HG03469 (cell line): ENCODE measurements at regions not wholly inside any gene's neighbourhood (a gene's known extent, or its start where the extent isn't known, plus 50 kb on each side); places are given as distances from the start of the nearest gene placed in this dataset.
"Not testable (repeated sequence)": the region's sequence is repeated elsewhere in the genome, so short reads cannot be mapped to it uniquely, and the experiment has no call there.

ENCODE experiments used
- ATAC-seq: cut with Tn5 transposase; IDR thresholded peaks from one replicate; pipeline ENCODE4 v1.9.1; 2021; ENCODE audit warnings: mild to moderate bottlenecking, moderate library complexity, moderate number of reproducible peaks; ENCODE audit not compliant: unreplicated experiment

DNA sequence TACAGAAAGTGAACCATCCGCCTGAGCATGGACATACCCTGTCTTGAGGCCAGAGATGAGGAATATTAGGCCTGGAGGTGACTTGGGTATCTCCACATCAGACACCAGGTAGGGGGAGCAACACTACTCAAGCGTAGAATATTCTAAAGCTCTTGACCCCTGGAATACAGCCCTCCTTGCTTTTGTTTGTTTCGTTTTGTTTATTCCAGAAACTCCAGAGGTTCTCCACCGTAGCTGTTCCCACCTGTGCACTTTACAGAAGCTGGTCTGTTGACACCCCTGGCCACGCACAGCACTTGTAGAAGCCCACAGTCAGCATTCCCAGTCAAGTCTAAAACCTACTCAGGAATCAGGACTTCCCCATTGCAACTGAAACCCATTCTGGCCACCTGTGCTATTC is 139.6 kb upstream of the NEBL start:
- no peak for ATAC-seq

DNA sequence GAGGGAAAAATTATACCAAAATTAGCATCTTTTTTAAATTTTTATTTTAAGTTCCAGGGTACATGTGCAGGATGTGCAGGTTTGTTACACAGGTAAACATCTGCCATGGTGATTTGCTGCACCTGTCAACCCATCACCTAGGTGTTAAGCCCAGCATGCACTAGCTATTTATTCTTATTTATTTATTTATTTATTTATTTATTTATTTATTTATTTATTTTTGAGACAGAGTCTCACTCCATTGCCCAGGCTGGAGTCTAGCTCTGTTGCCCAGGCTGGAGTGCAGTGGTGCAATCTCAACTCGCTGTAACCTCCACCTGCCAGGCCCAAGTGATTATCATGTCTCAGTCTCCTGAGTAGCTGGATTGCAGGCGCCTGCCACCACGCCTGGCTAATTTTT is 137.7 kb upstream of the NEBL start:
- not testable (repeated sequence) for ATAC-seq

DNA sequence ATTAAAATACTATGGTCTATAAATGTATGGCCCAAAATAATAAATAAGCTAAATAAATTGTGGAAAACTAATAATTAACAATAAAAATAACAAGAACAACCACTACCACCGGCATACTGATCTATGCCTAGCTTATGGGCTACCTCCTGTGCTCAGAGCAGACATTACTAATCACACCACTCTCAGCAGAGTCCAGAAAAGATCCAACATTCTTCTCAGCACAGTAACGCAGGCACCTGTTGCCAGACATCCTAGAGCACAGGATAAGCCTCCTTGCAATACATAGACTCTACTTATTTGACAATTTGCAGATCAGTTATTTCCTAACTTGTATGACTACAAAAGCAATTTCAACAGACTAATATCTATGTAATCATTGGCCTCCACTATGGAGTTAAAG is 137.1 kb upstream of the NEBL start:
- no peak for ATAC-seq

DNA sequence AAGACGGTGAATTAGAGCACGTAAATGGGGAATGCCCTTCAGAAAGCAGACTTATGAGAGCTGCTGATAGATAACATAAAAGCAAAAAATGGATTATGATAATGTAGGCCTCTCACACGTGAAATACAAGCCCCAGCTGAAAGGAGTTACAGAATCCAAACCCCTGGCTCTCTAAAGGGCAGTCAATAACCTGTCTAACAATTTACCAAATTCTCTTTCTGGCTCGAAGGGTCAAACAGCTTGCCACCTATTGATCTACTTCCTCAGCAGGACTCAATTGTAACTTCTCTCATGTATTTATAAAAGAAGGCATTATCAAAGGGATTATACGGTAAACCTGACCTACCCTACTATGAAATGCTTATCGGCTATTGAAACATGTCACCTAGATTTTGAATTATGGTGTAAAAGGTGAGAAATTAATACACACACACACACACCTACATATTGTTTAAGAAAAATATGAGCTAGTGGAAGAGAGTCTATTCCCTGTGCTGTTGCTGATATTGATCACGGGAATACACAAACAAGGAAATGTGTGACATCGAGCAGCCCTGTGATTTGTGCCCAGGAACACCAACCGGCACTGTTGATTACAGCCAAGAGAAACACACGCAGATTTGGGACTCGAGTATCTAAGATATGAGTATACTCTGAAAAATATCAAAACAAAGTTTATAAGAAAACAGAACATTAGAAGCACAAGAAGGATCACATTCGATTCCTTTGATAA is 135.6 kb upstream of the NEBL start:
- no peak for ATAC-seq

DNA sequence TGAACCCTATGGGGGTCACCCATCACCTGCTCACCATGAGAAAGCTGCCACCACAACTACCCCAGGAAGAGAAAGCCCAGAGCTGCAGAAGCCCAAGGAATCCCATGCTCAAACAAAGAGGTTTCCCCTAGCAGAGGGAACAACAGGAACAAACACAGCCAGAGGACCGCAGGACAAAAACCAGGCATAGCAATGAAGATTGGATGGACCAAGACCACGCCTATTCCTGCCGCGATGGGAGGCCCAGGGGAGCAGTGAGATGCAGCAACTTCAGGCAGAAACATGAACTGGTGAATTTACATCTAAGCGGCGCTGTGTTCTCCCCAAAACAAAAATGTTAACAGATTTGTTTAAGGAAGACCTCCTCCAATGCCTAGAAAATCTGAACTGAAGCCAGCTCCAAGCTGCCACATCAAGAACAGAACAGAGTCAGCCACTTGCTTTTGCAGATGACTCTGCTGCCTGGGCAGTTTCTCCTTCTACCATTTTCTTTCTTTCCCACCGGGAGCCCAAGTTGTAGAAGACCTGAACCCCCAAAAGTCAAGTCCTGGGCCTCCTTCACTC is 134.2 kb upstream of the NEBL start:
- no peak for ATAC-seq

DNA sequence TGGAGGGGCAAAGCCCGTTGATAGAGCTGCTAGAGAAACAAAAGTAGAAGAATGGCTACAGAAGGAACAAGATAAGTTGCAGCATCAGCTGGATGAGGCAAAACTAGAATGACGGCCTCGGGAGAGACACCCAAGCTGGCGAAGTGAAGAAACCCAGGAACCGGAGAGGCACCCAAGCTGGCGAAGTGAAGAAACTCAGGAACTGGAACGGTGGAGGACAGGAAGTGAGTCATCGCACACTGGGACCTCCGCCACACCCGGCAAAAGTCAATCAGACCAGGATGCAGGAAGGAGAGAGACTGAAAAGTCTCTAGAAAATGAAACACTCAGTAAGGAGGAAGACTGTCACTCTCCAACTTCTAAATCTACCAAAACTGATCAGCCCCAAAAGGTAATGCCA is 133.0 kb upstream of the NEBL start:
- no peak for ATAC-seq

DNA sequence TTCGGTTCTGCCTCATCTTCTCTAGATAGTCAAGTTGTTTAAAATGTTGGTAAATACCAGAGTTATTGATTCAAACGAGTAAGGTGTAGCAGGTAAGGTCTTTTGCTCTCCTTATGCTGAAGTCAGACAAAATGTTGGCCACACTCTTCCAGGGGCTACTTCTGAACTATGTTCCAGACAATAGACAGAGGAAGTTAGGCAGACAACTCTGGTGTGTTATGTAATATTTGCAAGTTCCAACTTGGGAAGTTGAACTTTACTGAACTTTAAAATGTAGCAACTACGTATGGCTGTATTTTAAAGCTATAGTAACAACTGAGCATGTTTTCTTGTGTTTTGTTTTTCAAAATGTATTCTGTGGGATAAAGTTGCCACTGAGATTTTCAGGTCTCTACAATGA is 125.7 kb upstream of the NEBL start:
- ATAC-seq = no peak

DNA sequence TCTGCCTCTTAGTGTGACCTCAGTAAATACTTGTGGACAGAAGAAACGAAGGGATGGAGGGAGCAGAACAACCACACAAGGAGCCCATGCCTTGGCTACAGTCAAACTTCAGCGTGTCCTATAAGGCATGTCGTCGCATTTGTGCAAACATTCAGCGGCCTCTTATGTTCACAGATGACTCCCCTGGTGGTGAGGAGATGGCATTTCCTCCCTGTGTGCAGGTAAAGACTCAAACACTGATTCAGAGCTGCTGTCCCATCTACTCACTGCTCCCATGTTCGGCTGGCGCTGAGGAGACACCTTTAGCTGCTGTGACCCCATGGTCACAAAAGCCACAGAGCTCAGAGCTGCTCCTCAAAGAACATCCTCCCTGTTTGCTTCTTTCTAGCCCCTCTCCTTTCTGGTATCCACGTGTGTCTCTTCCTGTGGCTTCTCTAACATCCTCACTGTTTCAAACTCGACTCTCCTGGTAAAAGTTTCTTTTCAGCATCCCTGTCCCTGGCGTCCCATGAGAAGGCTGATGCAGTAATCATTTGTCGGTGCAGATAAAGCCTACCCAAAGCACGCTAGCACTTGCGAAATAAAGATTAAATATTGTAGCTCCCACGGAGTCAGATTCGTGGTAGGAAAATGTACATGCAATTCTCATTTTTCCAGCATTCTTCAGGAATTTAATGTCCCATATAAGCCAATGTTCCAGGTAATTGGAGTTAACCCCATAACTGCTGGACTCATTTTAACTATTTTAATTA is 124.9 kb upstream of the NEBL start:
- ATAC-seq = no peak

DNA sequence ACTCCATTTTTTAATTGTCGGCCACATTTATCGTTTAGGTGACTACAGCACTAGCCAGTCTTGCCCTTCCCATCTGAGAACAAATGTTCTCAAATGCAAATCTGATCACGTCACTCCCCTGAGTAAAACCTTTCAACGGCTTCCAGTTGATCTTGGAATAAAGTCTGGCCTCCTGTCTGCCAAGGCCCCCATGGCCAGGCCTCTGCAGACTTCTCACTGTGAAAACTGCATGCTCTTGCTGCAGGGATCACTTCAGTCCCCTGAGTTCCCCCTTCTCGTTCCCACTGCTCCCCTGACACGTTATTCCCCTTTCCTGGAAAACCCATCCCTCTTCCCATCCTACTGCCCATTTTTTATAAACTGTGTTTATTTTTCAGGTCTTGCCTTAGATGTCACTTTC is 124.1 kb upstream of the NEBL start:
- ATAC-seq = no peak

DNA sequence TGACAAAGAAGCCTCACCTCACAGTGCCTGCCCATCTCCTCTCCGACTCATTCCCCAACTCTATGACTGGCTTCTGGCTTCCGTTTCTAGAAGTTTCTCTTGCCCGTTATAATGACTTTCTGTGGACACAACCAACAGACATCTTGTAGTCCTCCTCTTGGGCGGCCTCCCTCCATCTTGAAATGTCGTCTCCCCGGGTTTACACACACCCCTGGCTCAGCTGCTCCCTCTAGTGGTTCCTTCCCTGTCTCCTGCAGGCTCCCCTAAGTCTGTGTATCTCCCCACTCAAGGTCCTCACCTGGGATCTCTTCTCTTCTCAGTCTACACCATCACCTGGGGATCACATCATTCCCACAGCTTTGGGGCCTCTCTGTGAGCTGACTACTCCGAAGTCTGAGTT is 123.4 kb upstream of the NEBL start:
- peak; percentile 79 for ATAC-seq

DNA sequence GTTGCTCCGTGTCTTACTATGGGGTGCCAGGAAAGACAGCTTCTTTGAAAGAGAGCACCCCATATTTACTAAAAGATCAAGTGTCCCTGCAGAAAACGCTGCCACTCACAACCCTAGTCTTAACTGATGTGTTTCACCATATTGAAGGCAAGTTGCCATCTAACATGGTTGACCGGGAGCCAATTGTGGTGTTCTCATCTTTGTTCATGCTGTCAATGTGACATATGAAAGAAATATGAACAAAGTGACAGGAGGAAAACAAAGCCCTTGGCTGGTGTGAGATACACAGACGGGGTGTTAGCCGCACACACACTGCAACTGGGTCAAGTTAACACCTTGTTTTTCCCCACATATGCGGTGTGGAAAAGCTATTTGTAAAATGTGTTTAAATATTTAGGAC is 122.3 kb upstream of the NEBL start:
- ATAC-seq = no peak

DNA sequence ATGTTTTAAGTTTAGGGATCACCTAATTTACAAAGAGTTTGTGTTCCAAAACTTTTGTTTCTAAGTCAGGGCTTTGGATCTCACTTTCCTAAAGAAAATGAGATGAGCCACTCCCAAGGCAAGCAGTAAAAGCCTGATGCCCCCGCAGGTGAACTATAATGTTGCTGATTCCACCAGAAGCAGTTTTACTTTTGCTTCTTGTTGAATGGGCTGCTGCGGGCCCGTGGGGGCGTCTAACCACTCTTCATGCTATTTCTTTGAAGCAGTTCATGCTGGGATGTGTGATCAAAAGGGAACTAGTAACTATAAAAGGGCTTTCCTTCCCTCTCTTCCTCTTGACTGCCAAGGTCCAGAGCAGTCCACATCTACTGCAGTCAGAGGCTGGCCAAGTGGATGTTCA is 118.7 kb upstream of the NEBL start:
- no peak for ATAC-seq

DNA sequence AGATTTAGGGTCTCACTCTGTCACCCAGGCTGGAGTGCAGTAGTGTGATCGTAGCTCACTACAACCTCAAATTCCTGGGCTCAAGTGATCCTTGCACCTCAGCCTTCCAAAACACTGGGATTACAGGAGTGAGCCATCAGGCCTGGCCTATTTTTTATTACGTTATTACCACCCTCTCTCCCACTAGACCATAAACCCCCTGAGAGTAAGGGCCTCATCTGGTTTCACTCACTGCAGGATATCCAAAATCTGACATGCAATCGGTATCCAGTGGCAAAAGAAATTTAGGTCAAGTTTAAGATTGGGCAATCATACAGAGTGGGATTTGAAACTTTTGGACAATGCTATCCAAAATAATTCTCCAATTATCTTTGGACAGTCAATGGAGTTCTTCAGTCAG is 117.0 kb upstream of the NEBL start:
- no peak for ATAC-seq

DNA sequence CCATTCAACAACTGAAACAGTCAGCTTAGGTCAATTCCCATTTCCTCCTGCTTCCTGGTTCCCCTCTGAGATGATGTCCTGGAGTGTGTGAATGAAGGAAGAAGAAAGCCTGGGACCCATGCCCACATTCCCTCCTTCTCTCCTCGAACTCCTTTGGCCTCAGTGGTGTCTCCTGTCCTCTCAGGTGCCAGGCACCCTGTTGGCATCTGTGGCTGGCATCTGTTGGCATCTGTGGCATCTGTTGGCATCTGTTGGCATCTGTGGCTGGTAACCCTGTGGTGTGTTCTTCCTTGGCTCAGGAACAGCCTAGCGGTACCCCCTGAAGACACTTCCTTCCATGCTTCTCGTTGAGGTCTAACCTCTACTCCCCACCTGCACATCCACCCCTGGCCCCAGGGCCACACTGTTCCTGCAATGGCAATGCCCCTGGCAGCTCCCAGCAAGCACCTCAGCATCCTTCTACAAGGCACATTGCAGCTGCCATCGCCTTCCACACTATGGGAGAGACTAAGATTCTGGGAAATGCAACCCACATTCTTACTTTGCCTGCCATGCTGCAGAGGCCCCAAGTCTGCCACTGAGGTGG is 114.4 kb upstream of the NEBL start:
- ATAC-seq = no peak

DNA sequence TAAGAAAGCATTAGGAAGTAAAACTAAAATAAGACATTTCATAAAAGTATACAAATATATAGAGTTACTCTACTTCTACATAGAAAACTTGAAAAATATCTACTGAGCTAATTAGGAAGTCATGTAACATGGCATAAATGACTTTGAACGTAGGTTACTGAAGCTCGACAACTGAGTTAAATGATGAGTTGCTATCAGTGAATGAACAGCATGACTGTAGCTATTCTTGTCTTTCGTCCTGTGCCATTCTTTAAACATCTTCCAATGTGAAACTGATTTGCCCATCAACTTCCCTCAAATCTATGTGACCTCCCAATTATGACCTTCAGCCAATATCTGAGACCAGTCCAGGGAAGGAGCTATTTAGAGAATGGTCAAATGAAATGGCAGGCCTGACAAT is 113.5 kb upstream of the NEBL start:
- ATAC-seq = no peak

DNA sequence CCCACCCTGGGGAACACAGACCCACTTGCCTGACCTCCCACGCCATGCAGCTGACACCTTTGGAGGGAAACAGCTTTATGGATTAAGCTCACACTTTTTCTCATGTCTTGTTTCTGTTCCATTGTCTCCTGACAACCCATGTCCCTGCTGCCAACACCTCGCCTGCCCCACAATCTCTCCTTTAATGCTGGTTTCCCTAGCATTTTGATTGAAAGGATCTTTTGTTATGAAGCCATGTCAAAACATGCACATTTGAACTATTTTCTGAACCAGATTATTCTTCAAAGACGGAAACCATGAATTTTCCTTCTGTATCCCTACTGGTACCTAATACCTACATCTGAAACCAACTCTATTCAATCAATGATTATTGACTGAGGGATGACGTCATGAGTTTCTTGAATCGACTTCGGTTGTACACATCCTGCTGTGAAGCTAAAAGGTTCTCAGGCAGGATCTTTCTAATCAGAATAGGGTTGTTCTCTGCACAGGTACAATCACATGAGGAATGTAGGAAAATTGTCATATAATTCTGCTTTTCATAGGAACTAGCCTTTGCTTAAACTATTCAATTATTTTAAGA is 106.2 kb upstream of the NEBL start:
- no peak for ATAC-seq

DNA sequence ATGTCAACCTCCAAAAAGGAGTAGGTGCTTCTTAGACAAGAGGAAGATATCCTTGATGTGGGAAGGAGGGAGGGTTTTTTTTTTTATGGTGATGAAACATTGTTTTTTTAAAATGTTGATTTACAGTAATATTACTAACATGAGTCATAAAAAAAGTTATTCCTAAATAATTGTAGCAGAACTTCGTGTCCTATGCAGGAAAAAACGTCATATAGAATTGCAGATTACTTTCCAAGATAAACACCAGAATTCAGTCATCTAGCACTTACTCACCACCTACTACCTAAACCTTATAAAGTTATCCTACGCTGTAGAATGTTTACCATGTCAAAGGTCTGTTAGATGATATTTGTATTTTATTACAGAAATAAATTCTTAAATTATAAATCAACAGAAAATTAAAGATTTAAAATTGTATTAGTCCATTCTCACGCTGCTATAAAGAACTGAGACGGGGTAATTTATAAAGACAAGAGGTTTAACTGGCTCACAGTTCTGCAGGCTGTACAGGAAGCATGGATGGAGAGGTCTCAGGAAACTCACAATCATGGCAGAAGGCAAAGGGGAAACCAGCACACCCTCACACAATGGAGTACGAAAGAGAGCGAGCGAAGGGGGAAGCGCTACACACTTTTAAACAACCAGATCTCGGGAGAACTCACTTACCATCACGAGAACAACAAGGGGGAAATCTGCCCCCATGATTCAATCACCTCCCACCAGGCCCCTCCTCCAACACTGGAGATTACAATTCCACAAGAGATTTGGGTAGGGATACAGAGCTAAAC is 105.2 kb upstream of the NEBL start:
- ATAC-seq = no peak

DNA sequence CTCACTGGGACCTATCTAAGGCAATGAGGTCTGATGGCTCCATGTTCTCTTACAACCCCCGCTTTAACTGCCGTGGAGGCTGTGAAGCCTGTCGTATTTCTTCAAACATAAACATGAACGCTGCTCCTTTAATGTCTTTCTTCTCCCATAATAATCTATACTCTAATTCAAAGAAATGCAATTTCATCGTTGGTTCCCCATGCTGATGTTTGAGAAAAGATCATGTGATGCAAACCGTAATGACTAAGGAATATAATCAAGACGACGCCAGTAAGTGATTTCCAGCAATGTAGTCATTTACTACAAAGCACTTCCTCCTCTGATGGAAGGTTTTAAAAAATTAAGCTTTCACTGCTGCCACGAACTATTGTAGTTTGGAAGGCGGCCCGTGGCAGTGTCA is 102.6 kb upstream of the NEBL start:
- no peak for ATAC-seq

DNA sequence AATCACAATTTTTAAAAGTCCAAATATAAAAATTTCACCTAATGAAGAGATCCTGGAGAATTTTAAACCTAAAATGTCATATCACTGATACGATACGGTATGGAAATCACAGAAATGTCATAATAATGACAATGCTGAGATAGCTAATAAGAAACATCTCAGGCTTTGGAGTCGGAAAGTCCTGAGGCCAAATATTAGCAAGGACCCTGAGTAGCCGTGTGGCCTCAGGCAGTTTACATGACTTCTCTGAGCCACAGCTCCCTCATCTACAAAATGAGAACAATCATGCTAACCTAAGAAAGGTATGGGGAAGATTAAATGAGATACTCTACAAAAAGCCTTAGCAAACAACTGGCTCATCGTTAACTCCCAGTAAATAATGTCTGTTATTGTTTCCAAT is 100.9 kb upstream of the NEBL start:
- ATAC-seq = no peak

DNA sequence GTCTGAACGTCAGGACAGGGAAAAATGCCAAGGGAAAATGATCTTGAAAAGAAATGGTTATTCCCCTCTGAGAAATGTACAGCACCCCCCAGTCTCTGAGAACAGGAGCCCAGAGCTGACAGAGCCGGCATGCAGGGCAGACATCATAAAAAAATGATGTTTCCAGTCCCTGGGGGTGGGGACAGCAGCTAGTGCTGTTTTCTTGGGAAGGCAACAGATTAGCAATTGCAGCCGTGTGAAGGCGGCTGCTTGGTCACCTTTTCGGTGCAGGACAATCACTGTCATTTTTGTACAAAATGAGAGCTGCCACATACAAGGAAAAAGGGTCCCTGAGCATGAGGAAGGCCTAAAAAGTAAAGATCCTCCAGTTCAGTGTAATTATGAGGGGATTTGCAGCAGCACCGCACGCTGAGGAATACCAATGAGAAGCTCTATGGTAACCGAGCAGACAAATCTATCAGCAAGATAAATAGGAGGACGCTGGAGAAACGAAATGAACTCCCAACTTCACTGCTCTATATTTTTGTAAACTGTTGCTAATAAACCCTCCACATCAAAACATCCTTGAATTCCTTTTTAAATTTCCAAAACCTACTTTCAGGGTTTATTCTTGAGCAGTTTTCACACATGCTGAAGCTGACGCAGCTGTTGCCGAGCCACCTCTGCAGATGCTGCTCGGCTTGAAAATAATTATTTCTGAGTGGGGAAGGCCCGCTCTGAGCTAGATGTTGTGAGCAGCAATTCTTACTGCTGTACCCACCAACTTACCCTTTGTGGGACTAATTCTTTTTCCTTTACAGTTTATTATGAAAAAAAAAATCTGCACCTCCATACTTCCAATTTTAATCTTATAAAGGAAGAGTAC is 98.2 kb upstream of the NEBL start:
- no peak for ATAC-seq
